BLaER1 treated with 17β-estradiol and CSF1 and Interleukin-3, amounts not matched to agents 10 nM and 100 nM (cell line): ENCODE measurements at regions not wholly inside any gene's neighbourhood (a gene's known extent, or its start where the extent isn't known, plus 50 kb on each side); places are given as distances from the start of the nearest gene placed in this dataset.

Experiments
- H3K27ac ChIP-seq, 11 experiments: shearing (Covaris generic); formaldehyde crosslinking; 2 replicates each; pipeline ENCODE4 v1.8.1; 2022
- H3K27me3 ChIP-seq, 11 experiments: shearing (Covaris generic); formaldehyde crosslinking; 2 replicates each; pipeline ENCODE4 v1.8.1; 2022
- H3K36me3 ChIP-seq, 11 experiments: shearing (Covaris generic); formaldehyde crosslinking; 2 replicates each; pipeline ENCODE4 v1.8.1; 2022
- H3K4me1 ChIP-seq, 10 experiments: shearing (Covaris generic); formaldehyde crosslinking; 2 replicates each; pipeline ENCODE4 v1.8.1; 2022
- H3K4me2 ChIP-seq, 11 experiments: shearing (Covaris generic); formaldehyde crosslinking; 2 replicates each; pipeline ENCODE4 v1.8.1; 2022
- H3K4me3 ChIP-seq, 10 experiments: shearing (Covaris generic); formaldehyde crosslinking; 2 replicates each; pipeline ENCODE4 v1.8.1; 2022
- H3K9ac ChIP-seq, 11 experiments: shearing (Covaris generic); formaldehyde crosslinking; 2 replicates each; pipeline ENCODE4 v1.8.1; 2022
- H3K9me3 ChIP-seq, 11 experiments: shearing (Covaris generic); formaldehyde crosslinking; replicated peaks in 1 of 11; 2 replicates each; pipeline ENCODE4 v1.8.1; 2022
- H4K20me1 ChIP-seq, 11 experiments: shearing (Covaris generic); formaldehyde crosslinking; 2 replicates each; pipeline ENCODE4 v1.8.1; 2022
- Cebpa-rat ChIP-seq, 11 experiments: shearing (Covaris generic); IDR thresholded peaks; 2 replicates each; pipeline ENCODE4 v1.8.1; 2022

DNA sequence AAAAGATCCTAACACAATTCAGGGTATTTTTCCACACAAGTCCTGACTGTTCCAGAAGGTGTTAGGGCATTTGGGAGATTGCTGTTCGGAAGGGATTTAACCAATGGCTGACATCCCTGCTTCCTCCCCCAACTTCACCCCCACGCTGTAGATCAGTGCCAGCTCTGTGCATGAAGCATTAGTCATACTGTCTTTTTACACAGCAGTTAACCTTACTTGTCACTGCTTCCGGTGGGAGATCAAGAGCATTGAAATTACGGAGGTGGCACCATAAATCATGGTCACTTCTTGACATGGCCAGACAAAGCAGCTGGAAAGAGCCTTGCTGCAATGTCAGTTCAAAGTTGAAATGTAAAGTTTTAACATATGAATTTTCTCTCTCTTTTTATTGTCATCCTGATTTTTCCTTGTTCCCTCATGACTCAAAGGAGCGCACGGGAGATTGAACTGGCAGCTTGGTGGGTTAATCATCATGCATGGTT, 70.2 kb downstream of the HRH4 start:
- Histone ChIP-seq H3K4me1 (peaks cover 0 to 7% (median 0%) of the 10 kb centered on the region in 10 experiments; a peak in 3 of 20 replicates), H3K27me3 (no peaks in the 10 kb centered on the region), H3K27ac (no peak overlapping the region), H3K4me2 (no peak overlapping the region; a peak in 3 of 22 replicates), H3K4me3 (no peak overlapping the region), H4K20me1 (no peaks in the 10 kb centered on the region), H3K36me3 (no peaks in the 10 kb centered on the region), H3K9ac (no peak overlapping the region), H3K9me3 (0 out of 22 replicates have a peak, but pooled peaks cover 0 to 3% (median 0%) of the 10 kb centered on the region in 11 experiments)
- TF ChIP-seq Cebpa-rat (IDR thresholded peaks at IDR 0.05): no peak

DNA sequence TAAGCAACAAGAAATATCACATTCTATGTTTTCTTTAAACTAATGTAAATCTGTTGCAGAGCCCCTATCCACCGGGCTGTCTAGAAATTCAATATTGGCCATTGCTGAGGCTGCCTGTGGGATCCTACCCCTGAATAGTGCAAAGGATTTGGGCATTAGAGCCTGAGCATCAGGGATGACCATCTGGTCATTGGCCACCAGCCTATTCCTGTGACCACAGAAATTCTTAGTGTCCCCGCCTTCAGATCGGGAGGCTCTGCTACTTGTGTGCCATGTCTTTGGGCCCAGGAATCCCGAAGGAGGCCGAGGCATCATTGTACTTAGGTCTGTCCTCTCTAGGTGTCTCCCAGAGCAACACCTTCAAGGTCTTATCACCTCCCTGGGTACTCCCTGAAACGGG, 73.8 kb downstream of the HRH4 start:
- Histone ChIP-seq H3K4me1 (peaks cover 0 to 7% (median 2%) of the 10 kb centered on the region in 10 experiments; a peak in 3 of 20 replicates), H3K4me3 (no peak overlapping the region), H4K20me1 (no peaks in the 10 kb centered on the region), H3K27me3 (no peaks in the 10 kb centered on the region), H3K9ac (no peak overlapping the region), H3K36me3 (no peaks in the 10 kb centered on the region), H3K9me3 (0 out of 22 replicates have a peak, but pooled peaks cover 0 to 3% (median 0%) of the 10 kb centered on the region in 11 experiments), H3K4me2 (no peak overlapping the region), H3K27ac (no peak overlapping the region)
- no peak for TF ChIP-seq Cebpa-rat (IDR thresholded peaks at IDR 0.05)

DNA sequence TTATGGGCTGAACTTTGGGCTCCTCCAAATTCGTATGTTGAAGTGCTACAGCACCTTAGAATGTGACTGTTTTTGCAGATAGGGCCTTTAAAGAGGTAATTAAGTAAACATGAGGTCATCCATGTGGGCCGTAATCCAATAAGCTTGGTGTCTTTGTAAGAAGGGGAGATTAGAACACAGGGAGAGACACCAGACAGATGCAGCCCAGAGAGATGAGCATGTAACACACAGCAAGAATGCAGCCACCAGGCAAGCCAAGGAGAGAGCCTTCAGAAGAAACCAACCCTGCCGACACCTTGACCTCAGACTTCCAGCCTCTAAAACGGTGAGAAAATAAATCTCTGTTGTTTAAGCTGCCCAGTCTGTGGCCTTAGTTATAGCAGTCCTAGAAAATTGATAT, 74.3 kb downstream of the HRH4 start:
- 0 out of 22 replicates have a peak, but pooled peaks cover 0 to 3% (median 0%) of the 10 kb centered on the region in 11 experiments for H3K9me3 ChIP-seq
- no peak overlapping the region for H3K27ac ChIP-seq
- no peak overlapping the region for H3K4me2 ChIP-seq
- no peaks in the 10 kb centered on the region for H3K36me3 ChIP-seq
- no peaks in the 10 kb centered on the region for H4K20me1 ChIP-seq
- H3K27me3 ChIP-seq: no peaks in the 10 kb centered on the region
- TF ChIP-seq Cebpa-rat (IDR thresholded peaks at IDR 0.05): no peak
- H3K4me3 ChIP-seq: no peak overlapping the region
- H3K9ac ChIP-seq: no peak overlapping the region
- peaks cover 0 to 7% (median 2%) of the 10 kb centered on the region in 10 experiments; a peak in 3 of 20 replicates for H3K4me1 ChIP-seq

DNA sequence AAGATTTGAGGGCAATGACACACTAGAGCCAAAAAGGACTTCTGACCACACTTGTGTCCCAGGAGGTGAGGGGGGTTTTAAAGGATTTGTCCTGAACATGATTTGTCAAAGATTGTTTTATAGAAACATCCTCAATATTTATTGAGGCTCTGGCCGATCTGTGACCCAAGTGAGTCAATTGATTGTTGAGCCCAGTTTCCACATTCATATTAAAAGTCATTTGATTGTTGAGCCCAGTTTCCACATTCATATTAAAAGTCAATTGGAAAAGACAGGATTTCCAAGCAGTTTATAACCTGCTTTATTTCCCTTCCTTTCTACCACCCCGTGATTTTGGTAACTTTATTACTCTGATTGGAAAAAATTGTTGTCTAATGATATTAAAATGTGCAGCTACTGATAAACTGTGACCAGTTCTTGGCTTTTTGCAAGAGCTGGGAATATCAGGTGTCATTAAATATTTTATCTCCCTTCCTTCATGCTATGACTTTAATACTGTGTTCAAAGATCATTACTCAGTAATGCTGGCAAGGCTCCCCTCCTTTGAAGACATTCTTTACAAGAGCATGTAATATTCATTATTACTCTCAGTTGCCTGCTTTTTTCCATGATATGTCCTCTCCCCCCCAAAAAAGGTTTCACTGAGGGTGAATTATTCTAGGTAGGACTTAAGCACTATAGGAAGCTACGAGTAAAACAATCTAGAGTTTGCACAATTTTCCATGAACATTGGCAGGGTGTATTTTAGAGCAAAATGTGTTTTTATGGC, 75.3 kb downstream of the HRH4 start:
- H3K27me3 ChIP-seq: no peaks in the 10 kb centered on the region
- peaks cover 0 to 4% (median under 1%) of the 10 kb centered on the region in 10 experiments; a peak in 3 of 20 replicates for H3K4me1 ChIP-seq
- no peak overlapping the region for H3K4me2 ChIP-seq
- no peaks in the 10 kb centered on the region for H4K20me1 ChIP-seq
- no peak overlapping the region for H3K9ac ChIP-seq
- no peak overlapping the region for H3K4me3 ChIP-seq
- no peak overlapping the region for H3K27ac ChIP-seq
- H3K9me3 ChIP-seq: 0 out of 22 replicates have a peak, but pooled peaks cover 0 to 3% (median 0%) of the 10 kb centered on the region in 11 experiments
- TF ChIP-seq Cebpa-rat (IDR thresholded peaks at IDR 0.05): no peak
- no peaks in the 10 kb centered on the region for H3K36me3 ChIP-seq

DNA sequence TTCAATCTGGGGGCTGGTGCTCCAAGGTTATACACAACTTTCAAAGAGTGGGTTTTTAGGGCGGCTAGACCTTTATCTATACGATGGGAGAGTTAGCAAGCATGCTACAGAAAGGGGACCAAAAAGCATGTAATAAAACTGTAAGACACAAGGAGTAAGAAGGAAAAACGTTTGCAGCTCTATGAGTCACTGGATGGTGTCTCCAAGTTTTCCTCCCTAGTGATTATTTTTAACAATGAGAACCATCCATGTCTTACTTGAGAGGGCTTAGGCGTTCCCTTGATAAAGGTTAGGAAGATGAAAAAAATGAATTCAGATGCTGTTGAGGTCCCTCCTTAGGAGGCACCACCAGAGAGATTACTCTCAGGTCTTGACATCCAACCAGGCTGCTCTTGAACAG, 75.9 kb downstream of the HRH4 start:
- H3K9ac ChIP-seq: no peak overlapping the region
- no peaks in the 10 kb centered on the region for H3K27me3 ChIP-seq
- H3K4me2 ChIP-seq: no peak overlapping the region
- no peak overlapping the region for H3K4me3 ChIP-seq
- no peak for TF ChIP-seq Cebpa-rat (IDR thresholded peaks at IDR 0.05)
- 0 out of 20 replicates have a peak, but pooled peaks cover 0 to 4% (median 0%) of the 10 kb centered on the region in 10 experiments for H3K4me1 ChIP-seq
- no peak overlapping the region for H3K27ac ChIP-seq
- H3K9me3 ChIP-seq: 0 out of 22 replicates have a peak, but pooled peaks cover 0 to 3% (median 0%) of the 10 kb centered on the region in 11 experiments
- H3K36me3 ChIP-seq: no peaks in the 10 kb centered on the region
- H4K20me1 ChIP-seq: no peaks in the 10 kb centered on the region

DNA sequence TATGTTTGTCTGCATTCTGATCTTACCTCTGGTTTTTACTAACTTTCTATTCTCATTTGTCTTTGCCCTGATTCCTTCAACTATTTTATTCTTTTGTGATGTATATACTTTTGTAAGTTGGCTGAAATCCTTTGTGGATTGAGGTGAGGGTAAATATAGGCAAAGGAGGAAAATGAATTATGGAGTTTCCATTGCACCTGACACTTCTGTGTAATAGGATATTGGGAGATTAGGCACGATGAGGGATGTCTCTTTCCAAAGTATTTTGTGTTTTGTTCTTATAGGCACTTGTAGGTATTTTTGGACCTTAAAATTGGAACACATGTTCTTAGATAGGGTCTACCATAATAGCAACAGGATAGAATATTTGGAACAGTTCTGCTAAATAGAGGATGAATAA, 76.4 kb downstream of the HRH4 start:
- H3K4me3 ChIP-seq: no peak overlapping the region
- no peak for TF ChIP-seq Cebpa-rat (IDR thresholded peaks at IDR 0.05)
- H3K4me1 ChIP-seq: 0 out of 20 replicates have a peak, but pooled peaks cover 0 to 4% (median 0%) of the 10 kb centered on the region in 10 experiments
- no peaks in the 10 kb centered on the region for H3K27me3 ChIP-seq
- no peak overlapping the region for H3K4me2 ChIP-seq
- H3K36me3 ChIP-seq: no peaks in the 10 kb centered on the region
- H3K9ac ChIP-seq: no peak overlapping the region
- H3K9me3 ChIP-seq: 0 out of 22 replicates have a peak, but pooled peaks cover 0 to 2% (median 0%) of the 10 kb centered on the region in 11 experiments
- H3K27ac ChIP-seq: no peak overlapping the region
- H4K20me1 ChIP-seq: no peaks in the 10 kb centered on the region

DNA sequence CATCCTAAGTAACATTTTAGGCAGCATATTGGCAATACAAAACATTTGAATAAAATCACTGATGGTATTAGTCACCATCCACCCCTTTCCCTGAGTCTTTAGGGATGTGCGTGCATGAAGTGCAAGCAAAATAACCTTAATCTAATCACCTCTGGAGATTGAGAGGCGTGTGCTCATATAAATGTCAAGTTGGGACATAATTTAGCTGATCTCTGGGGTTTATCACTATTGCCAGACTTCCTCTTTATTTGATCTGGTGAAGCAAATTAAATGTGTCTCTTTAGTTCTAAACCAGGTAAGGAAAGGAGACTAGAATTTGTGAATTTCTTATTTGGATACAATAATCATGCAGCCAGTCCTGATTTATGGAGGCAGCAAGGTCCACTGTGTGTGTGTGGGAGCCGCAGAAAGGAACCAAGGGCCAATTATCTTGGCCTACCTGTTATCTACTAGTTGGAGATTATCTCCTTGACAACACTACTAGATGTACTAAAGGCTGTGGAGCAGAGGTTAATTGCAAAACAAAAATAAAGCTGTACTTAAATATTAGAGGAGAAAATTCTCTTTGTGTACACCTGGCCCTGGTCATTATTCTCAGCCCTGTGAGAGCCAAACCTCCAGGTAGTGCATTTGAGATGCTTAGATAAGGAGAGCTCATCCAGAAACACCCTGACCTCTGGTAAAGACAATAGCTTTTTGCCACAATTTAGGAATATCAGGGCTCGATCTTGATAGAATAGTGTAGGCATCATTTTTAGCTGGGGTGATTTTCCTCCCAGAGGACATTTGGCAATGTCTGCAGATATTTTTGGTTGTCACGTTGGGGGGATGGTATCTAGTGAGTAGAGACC, 78.2 kb downstream of the HRH4 start:
- H3K4me2 ChIP-seq: no peak overlapping the region

DNA sequence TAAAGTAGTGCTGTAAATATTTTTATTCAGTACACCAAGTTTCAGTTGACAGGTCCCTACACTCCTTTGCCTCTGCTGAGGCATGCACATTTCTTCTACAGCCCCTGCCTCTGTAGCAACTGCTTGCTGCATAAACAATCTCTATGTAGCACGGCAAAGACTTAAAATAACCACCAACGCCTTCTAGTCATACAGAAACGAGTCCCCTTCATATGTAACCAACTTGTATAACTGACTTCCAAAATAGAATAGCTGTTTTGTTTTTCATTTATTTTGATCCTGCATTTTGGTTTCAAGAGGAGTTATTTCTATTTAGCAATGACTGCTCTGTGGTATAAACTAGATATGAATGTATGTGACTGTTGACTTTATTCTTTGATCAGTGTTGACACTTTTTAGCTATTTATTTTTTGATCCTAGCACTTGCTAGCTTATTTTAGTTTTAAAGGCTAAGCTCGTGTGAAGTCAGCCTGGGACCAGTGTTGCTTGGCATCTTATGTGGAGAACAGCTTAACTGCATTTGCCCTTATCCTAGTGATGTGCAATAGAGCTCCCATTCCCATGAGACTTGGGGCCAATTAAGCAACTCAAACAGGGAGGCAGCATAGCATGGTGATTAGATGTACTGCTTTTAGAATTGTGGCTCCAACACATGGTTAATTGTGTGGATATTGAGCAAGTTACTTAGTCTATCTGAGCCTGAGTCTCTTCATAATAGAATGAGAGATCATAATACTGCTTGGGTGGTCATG, 79.6 kb downstream of the HRH4 start:
- H3K36me3 ChIP-seq: no peaks in the 10 kb centered on the region
- no peaks in the 10 kb centered on the region for H3K9me3 ChIP-seq
- H3K27me3 ChIP-seq: no peaks in the 10 kb centered on the region
- H3K4me1 ChIP-seq: 0 out of 20 replicates have a peak, but pooled peaks cover 0 to 4% (median 0%) of the 10 kb centered on the region in 10 experiments
- H3K4me3 ChIP-seq: no peak overlapping the region
- H3K9ac ChIP-seq: no peak overlapping the region
- no peak overlapping the region for H3K27ac ChIP-seq
- no peak overlapping the region for H3K4me2 ChIP-seq
- no peak for TF ChIP-seq Cebpa-rat (IDR thresholded peaks at IDR 0.05)
- no peaks in the 10 kb centered on the region for H4K20me1 ChIP-seq

More for the DNA sequence above, 78.2 kb downstream of the HRH4 start:
- TF ChIP-seq Cebpa-rat (IDR thresholded peaks at IDR 0.05): no peak
- Histone ChIP-seq H4K20me1 (no peaks in the 10 kb centered on the region), H3K9ac (no peak overlapping the region), H3K4me1 (0 out of 20 replicates have a peak, but pooled peaks cover 0 to 4% (median 0%) of the 10 kb centered on the region in 10 experiments), H3K27ac (no peak overlapping the region), H3K27me3 (no peaks in the 10 kb centered on the region), H3K9me3 (no peaks in the 10 kb centered on the region), H3K36me3 (no peaks in the 10 kb centered on the region), H3K4me3 (no peak overlapping the region)
